HG03442 (cell line): ENCODE measurements at regions not wholly inside any gene's neighbourhood (a gene's known extent, or its start where the extent isn't known, plus 50 kb on each side); places are given as distances from the start of the nearest gene placed in this dataset.
"Not testable (repeated sequence)": the region's sequence is repeated elsewhere in the genome, so short reads cannot be mapped to it uniquely, and the experiment has no call there.

Experiments
- ATAC-seq: cut with Tn5 transposase; IDR thresholded peaks from one replicate; pipeline ENCODE4 v1.9.1; 2021; ENCODE audit warnings: mild to moderate bottlenecking, moderate library complexity; ENCODE audit not compliant: unreplicated experiment

- no peak for ATAC-seq
Measured at GRCh38 chrX:115357326-115358120, 68.0 kb downstream of the LUZP4 start.

GRCh38 chrX:115359508-115359907, 70.0 kb downstream of the LUZP4 start:
- ATAC-seq, result not testable (repeated sequence)

GRCh38 chrX:115360220-115360781, 70.8 kb downstream of the LUZP4 start:
- ATAC-seq, result no peak

- no peak for ATAC-seq
Measured at GRCh38 chrX:115362334-115363095, 73.0 kb downstream of the LUZP4 start.

- no peak for ATAC-seq
Measured at GRCh38 chrX:115363372-115363771, 73.9 kb downstream of the LUZP4 start.

GRCh38 chrX:115363897-115364296, 74.4 kb downstream of the LUZP4 start:
- ATAC-seq, result no peak

- ATAC-seq, result no peak
Measured at GRCh38 chrX:115364670-115365069, 75.2 kb downstream of the LUZP4 start.

GRCh38 chrX:115366535-115366934, 77.0 kb downstream of the LUZP4 start:
- no peak for ATAC-seq

- no peak for ATAC-seq
Measured at GRCh38 chrX:115367455-115367854, 77.9 kb downstream of the LUZP4 start.

GRCh38 chrX:115367951-115368350, 78.4 kb downstream of the LUZP4 start:
- no peak for ATAC-seq

GRCh38 chrX:115368876-115369275, 79.4 kb downstream of the LUZP4 start:
- no peak for ATAC-seq

GRCh38 chrX:115372152-115372551, 82.6 kb downstream of the LUZP4 start:
- ATAC-seq, result no peak

GRCh38 chrX:115373308-115373707, 83.8 kb downstream of the LUZP4 start:
- ATAC-seq, result no peak

GRCh38 chrX:115378471-115378870, 89.0 kb downstream of the LUZP4 start:
- ATAC-seq, result no peak

- no peak for ATAC-seq
Measured at GRCh38 chrX:115387327-115387726, 97.8 kb downstream of the LUZP4 start.

GRCh38 chrX:115388879-115389278, 99.4 kb downstream of the LUZP4 start:
- ATAC-seq, result no peak

GRCh38 chrX:115390078-115390477, 100.6 kb downstream of the LUZP4 start:
- no peak for ATAC-seq

GRCh38 chrX:115392031-115392430, 102.5 kb downstream of the LUZP4 start:
- no peak for ATAC-seq

- ATAC-seq, result no peak
Measured at GRCh38 chrX:115392871-115393270, 103.4 kb downstream of the LUZP4 start.

- ATAC-seq, result no peak
Measured at GRCh38 chrX:115393271-115393670, 103.8 kb downstream of the LUZP4 start.

- ATAC-seq, result not testable (repeated sequence)
Measured at GRCh38 chrX:115394806-115395205, 105.3 kb downstream of the LUZP4 start.

- ATAC-seq, result no peak
Measured at GRCh38 chrX:115399306-115399705, 109.8 kb downstream of the LUZP4 start.
